ENCODE measurements at regions not wholly inside any gene's neighbourhood (a gene's known extent, or its start where the extent isn't known, plus 50 kb on each side); places are given as distances from the start of the nearest gene placed in this dataset.

- TF ChIP-seq CTCF (IDR thresholded peaks at IDR 0.05) (no peak), POLR2A (IDR thresholded peaks at IDR 0.05) (no peak)
Measured at GRCh38 chr2:186130748-186131641, 355.1 kb upstream of the ZC3H15 start.

Data from esophagus squamous epithelium (tissue), 4 donors.